OCI-LY1 (cell line): ENCODE measurements at regions not wholly inside any gene's neighbourhood (a gene's known extent, or its start where the extent isn't known, plus 50 kb on each side); places are given as distances from the start of the nearest gene placed in this dataset.

Source experiments
- H2AFZ ChIP-seq: fragments of 200-600 bp; sonication (generic), shearing (Covaris generic); 2 replicates; pipeline ENCODE4 v1.6.0; 2014; ENCODE audit warnings: antibody characterized with exemption, mild to moderate bottlenecking, low read length
- H3F3A ChIP-seq: fragments of 200-600 bp; sonication (generic), shearing (Covaris generic); 2 replicates; pipeline ENCODE4 v1.6.0; 2014; ENCODE audit warnings: mild to moderate bottlenecking, antibody characterized with exemption, low read length, moderate library complexity; ENCODE audit not compliant: insufficient read depth
- H3K27ac ChIP-seq: fragments of 200-600 bp; sonication (generic); 2 replicates; pipeline ENCODE4 v1.5.1; 2014; ENCODE audit warnings: low read length, mixed run types, mild to moderate bottlenecking, low read depth; ENCODE audit not compliant: poor library complexity, severe bottlenecking
- H3K27me3 ChIP-seq: fragments of 200-600 bp; sonication (generic); 2 replicates; pipeline ENCODE4 v1.6.0; 2014; ENCODE audit warnings: antibody characterized with exemption, mild to moderate bottlenecking, low read length, moderate library complexity; ENCODE audit not compliant: insufficient read depth
- H3K36me3 ChIP-seq: fragments of 200-600 bp; sonication (generic); 2 replicates; pipeline ENCODE4 v1.6.1; 2014; ENCODE audit warnings: mild to moderate bottlenecking, antibody characterized with exemption, low read length, moderate library complexity, mixed read lengths; ENCODE audit not compliant: insufficient read depth
- H3K4me1 ChIP-seq: fragments of 200-600 bp; sonication (generic); 2 replicates; pipeline ENCODE4 v1.5.1; 2014; ENCODE audit warnings: mild to moderate bottlenecking, low read length, moderate library complexity; ENCODE audit not compliant: insufficient read depth, severe bottlenecking
- H3K4me2 ChIP-seq: fragments of 200-600 bp; sonication (generic), shearing (Covaris generic); 2 replicates; pipeline ENCODE4 v1.6.1; 2014; ENCODE audit warnings: low read length
- H3K4me3 ChIP-seq: fragments of 200-600 bp; sonication (generic); 2 replicates; pipeline ENCODE4 v1.5.1; 2014; ENCODE audit warnings: low read length, low read depth, mild to moderate bottlenecking, mixed read lengths; ENCODE audit not compliant: poor library complexity, severe bottlenecking
- H3K79me2 ChIP-seq: fragments of 200-600 bp; shearing (Covaris generic); 2 replicates; pipeline ENCODE4 v1.6.1; 2016; ENCODE audit warnings: mixed run types, low read length, mixed read lengths; ENCODE audit not compliant: insufficient read depth
- H3K9ac ChIP-seq: fragments of 200-600 bp; sonication (generic), shearing (Covaris generic); 2 replicates; pipeline ENCODE4 v1.6.1; 2014; ENCODE audit warnings: mild to moderate bottlenecking, low read length, mixed read lengths
- H3K9me2 ChIP-seq: fragments of 200-600 bp; sonication (generic), shearing (Covaris generic); 2 replicates; pipeline ENCODE4 v1.6.1; 2014; ENCODE audit warnings: low read depth, mild to moderate bottlenecking, low read length, mixed read lengths
- H3K9me3 ChIP-seq: fragments of 200-600 bp; shearing (Covaris generic); 2 replicates; pipeline ENCODE4 v1.6.1; 2014; ENCODE audit warnings: low read length, mixed read lengths
- H4K20me1 ChIP-seq: fragments of 200-600 bp; sonication (generic), shearing (Covaris generic); 2 replicates; pipeline ENCODE4 v1.6.0; 2016; ENCODE audit warnings: mild to moderate bottlenecking, low read length; ENCODE audit not compliant: insufficient read depth
- EZH2 ChIP-seq: fragments of 200-600 bp; sonication (generic), shearing (Covaris generic); IDR thresholded peaks from 2 replicates; pipeline ENCODE4 v1.8.0; 2017; ENCODE audit warnings: borderline replicate concordance, mixed run types, mild to moderate bottlenecking, antibody characterized with exemption, low read length, moderate library complexity, mixed read lengths
- TF ChIP-seq, protein P1 (sequence below): fragments of 200-600 bp; sonication (generic), shearing (Covaris generic); IDR thresholded peaks from 2 replicates; pipeline ENCODE4 v1.5.1; 2017; ENCODE audit warnings: mild to moderate bottlenecking, antibody characterized with exemption, low read length, moderate library complexity, mixed read lengths

GRCh38 chr6:99867026-99867425, 127.0 kb downstream of the MCHR2 start:
- no peaks in the 10 kb centered on the region for H3F3A ChIP-seq
- TF ChIP-seq, protein P1, sequence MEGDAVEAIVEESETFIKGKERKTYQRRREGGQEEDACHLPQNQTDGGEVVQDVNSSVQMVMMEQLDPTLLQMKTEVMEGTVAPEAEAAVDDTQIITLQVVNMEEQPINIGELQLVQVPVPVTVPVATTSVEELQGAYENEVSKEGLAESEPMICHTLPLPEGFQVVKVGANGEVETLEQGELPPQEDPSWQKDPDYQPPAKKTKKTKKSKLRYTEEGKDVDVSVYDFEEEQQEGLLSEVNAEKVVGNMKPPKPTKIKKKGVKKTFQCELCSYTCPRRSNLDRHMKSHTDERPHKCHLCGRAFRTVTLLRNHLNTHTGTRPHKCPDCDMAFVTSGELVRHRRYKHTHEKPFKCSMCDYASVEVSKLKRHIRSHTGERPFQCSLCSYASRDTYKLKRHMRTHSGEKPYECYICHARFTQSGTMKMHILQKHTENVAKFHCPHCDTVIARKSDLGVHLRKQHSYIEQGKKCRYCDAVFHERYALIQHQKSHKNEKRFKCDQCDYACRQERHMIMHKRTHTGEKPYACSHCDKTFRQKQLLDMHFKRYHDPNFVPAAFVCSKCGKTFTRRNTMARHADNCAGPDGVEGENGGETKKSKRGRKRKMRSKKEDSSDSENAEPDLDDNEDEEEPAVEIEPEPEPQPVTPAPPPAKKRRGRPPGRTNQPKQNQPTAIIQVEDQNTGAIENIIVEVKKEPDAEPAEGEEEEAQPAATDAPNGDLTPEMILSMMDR: no peak
- no peak for TF ChIP-seq EZH2
- no peaks in the 10 kb centered on the region for H3K79me2 ChIP-seq
- H3K4me1 ChIP-seq: no peaks in the 10 kb centered on the region
- H3K9me2 ChIP-seq: no peaks in the 10 kb centered on the region
- H3K27ac ChIP-seq: no peak overlapping the region
- no peaks in the 10 kb centered on the region for H3K36me3 ChIP-seq
- H3K4me2 ChIP-seq: no peak overlapping the region
- no peak overlapping the region for H3K9ac ChIP-seq
- H2AFZ ChIP-seq: no peak overlapping the region
- no peaks in the 10 kb centered on the region for H4K20me1 ChIP-seq
- H3K4me3 ChIP-seq: no peak overlapping the region
- H3K9me3 ChIP-seq: no peaks in the 10 kb centered on the region
- H3K27me3 ChIP-seq: no peaks in the 10 kb centered on the region

DNA sequence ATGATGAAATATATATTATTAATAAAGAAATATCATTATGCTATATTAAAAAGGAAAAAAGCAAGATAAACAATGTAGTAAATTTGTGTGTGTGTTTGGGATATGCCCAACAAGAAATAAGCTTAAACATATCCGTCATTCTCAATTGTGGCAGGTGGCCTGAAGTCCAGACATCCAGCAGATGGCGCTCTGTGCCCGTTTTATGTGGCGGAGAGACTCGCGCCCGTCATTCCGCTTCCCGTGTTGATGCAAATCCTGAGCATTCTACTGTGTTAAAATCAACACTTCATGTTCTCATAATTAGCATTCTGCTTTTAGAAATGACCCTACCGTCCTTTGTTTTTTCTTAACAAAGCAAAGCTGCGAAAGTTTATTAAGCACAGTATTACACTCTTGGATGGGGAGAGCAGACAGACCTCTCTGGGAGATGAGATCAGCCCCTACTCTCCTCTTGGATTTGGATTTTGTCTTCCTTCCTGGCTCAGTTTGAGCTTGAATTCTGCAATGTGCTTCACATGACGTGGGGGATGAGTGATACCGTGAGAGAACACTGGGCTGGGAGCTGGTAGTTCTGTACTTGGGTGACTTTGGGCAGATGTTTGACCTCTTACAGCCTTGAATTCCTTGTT, 125.8 kb downstream of the MCHR2 start:
- Histone ChIP-seq H3K9me2 (no peaks in the 10 kb centered on the region), H3K4me3 (no peak overlapping the region), H3K27ac (no peak overlapping the region), H3K79me2 (no peaks in the 10 kb centered on the region), H3K9me3 (no peaks in the 10 kb centered on the region), H4K20me1 (no peaks in the 10 kb centered on the region), H3K36me3 (no peaks in the 10 kb centered on the region), H3K4me1 (no peaks in the 10 kb centered on the region), H3K9ac (no peak overlapping the region), H2AFZ (0 out of 2 replicates have a peak overlapping the region, but pooled peaks have one; percentile 6), H3K27me3 (no peaks in the 10 kb centered on the region), H3F3A (no peaks in the 10 kb centered on the region), H3K4me2 (peak overlapping the region; percentile 37; the same call in 1 of the 2 replicates)
- TF ChIP-seq, protein P1: peak; percentile 88
- TF ChIP-seq EZH2: no peak
